ENCODE measurements at regions not wholly inside any gene's neighbourhood (a gene's known extent, or its start where the extent isn't known, plus 50 kb on each side); places are given as distances from the start of the nearest gene placed in this dataset.

- DNase-seq (ENCODE audit: low read depth): no peak
- TF ChIP-seq POLR2A (IDR thresholded peaks at IDR 0.05; ENCODE audit: extremely low read depth, insufficient read length): no peak
- TF ChIP-seq MYC (IDR thresholded peaks at IDR 0.05; ENCODE audit: low read depth, low read length): no peak
- TF ChIP-seq, protein P1, sequence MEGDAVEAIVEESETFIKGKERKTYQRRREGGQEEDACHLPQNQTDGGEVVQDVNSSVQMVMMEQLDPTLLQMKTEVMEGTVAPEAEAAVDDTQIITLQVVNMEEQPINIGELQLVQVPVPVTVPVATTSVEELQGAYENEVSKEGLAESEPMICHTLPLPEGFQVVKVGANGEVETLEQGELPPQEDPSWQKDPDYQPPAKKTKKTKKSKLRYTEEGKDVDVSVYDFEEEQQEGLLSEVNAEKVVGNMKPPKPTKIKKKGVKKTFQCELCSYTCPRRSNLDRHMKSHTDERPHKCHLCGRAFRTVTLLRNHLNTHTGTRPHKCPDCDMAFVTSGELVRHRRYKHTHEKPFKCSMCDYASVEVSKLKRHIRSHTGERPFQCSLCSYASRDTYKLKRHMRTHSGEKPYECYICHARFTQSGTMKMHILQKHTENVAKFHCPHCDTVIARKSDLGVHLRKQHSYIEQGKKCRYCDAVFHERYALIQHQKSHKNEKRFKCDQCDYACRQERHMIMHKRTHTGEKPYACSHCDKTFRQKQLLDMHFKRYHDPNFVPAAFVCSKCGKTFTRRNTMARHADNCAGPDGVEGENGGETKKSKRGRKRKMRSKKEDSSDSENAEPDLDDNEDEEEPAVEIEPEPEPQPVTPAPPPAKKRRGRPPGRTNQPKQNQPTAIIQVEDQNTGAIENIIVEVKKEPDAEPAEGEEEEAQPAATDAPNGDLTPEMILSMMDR (IDR thresholded peaks at IDR 0.05; ENCODE audit: low read depth, low read length): no peak
- no peak for TF ChIP-seq MAX (IDR thresholded peaks at IDR 0.05; ENCODE audit: low read depth, low read length)
- H3K4me3 ChIP-seq (ENCODE audit: low read depth, low read length): no peak overlapping the region
Measured at GRCh38 chr16:5364186-5364585, 266.6 kb upstream of the EEF2KMT start.

DNA sequence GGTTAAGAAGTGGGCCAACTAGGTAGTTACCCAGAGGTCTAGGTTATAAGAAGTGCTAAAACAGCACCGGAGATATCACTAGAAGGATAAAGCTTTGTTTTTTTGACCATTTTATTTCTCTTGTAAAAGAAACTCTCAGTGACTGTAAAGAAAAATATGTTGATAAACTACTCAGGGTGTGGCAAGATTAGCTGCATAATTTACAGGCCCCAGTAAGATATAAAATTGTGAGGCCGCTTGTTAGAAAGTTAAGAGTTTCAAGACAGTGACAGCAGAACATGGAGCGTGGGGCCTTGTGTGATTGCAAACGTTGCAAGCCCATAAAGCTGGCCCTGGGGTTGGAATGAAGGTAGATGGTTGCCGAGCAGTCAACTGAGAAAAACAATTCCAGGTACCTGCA is 263.7 kb upstream of the EEF2KMT start:
- H3K4me3 ChIP-seq (ENCODE audit: low read depth, low read length): no peak overlapping the region
- no peak for DNase-seq (ENCODE audit: low read depth)
- TF ChIP-seq MAX (IDR thresholded peaks at IDR 0.05; ENCODE audit: low read depth, low read length): no peak

GRCh38 chr16:5354645-5355044 is 257.1 kb upstream of the EEF2KMT start:
- DNase-seq (ENCODE audit: low read depth): no peak
- TF ChIP-seq MYC (IDR thresholded peaks at IDR 0.05; ENCODE audit: low read depth, low read length) (no peak), MAX (IDR thresholded peaks at IDR 0.05; ENCODE audit: low read depth, low read length) (no peak), POLR2A (IDR thresholded peaks at IDR 0.05; ENCODE audit: extremely low read depth, insufficient read length) (no peak)
- TF ChIP-seq, protein P1 (IDR thresholded peaks at IDR 0.05; ENCODE audit: low read depth, low read length): no peak
- no peak overlapping the region for H3K4me3 ChIP-seq (ENCODE audit: low read depth, low read length)

GRCh38 chr16:5349670-5350517 is 252.3 kb upstream of the EEF2KMT start:
- no peak overlapping the region for H3K4me3 ChIP-seq (ENCODE audit: low read depth, low read length)
- no peak for TF ChIP-seq MAX (IDR thresholded peaks at IDR 0.05; ENCODE audit: low read depth, low read length)
- no peak for TF ChIP-seq MYC (IDR thresholded peaks at IDR 0.05; ENCODE audit: low read depth, low read length)
- TF ChIP-seq, protein P1 (IDR thresholded peaks at IDR 0.05; ENCODE audit: low read depth, low read length): no peak
- no peak for TF ChIP-seq POLR2A (IDR thresholded peaks at IDR 0.05; ENCODE audit: extremely low read depth, insufficient read length)
- no peak for DNase-seq (ENCODE audit: low read depth)

- DNase-seq (ENCODE audit: low read depth): no peak
- H3K4me3 ChIP-seq (ENCODE audit: low read depth, low read length): no peak overlapping the region
- TF ChIP-seq MAX (IDR thresholded peaks at IDR 0.05; ENCODE audit: low read depth, low read length): no peak
- TF ChIP-seq POLR2A (IDR thresholded peaks at IDR 0.05; ENCODE audit: extremely low read depth, insufficient read length): no peak
- TF ChIP-seq, protein P1 (IDR thresholded peaks at IDR 0.05; ENCODE audit: low read depth, low read length): no peak
Measured at GRCh38 chr16:5349101-5349500, 251.5 kb upstream of the EEF2KMT start.

DNA sequence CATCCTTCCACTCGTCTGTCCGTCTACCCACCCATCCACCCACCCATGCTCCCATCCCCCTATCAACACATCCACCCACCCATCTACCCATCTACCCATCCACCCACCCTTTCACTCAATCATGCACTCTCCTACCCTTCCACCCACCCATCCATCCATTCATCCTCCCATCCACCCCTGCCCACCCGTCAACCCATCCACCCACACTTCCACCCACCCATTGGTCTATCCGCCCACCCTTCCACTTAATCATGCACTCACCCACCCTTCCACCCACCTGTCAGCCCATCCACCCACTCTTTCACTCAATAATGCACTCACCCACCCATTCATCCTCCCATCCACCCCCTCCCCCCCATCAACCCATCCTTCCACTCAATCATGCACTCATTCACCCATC is 250.0 kb upstream of the EEF2KMT start:
- TF ChIP-seq MYC (IDR thresholded peaks at IDR 0.05; ENCODE audit: low read depth, low read length): no peak
- no peak for TF ChIP-seq MAX (IDR thresholded peaks at IDR 0.05; ENCODE audit: low read depth, low read length)
- TF ChIP-seq POLR2A (IDR thresholded peaks at IDR 0.05; ENCODE audit: extremely low read depth, insufficient read length): no peak
- H3K4me3 ChIP-seq (ENCODE audit: low read depth, low read length): no peak overlapping the region
- DNase-seq (ENCODE audit: low read depth): no peak
